ENCODE measurements at regions not wholly inside any gene's neighbourhood (a gene's known extent, or its start where the extent isn't known, plus 50 kb on each side); places are given as distances from the start of the nearest gene placed in this dataset.

DNA sequence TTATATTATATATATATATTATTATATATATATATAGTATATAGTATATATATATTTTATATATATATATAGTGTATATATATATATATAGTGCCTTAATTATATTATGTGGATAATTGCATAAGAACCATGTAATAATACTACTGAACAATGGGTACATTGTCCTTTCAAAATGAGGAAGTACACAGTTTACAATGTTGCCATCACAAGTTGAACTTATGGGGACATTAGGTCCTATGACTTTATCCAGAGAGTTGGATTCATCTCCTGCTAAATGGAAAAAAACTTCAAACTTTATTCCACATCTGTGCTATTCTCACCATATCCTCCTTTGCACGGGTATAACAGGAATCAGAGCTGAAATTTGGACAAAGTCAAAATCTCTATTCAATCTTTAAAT, 105.0 kb upstream of the AGR3 start:
- CTCF ChIA-PET: no interaction called here
- POLR2A ChIA-PET: no interaction called here

DNA sequence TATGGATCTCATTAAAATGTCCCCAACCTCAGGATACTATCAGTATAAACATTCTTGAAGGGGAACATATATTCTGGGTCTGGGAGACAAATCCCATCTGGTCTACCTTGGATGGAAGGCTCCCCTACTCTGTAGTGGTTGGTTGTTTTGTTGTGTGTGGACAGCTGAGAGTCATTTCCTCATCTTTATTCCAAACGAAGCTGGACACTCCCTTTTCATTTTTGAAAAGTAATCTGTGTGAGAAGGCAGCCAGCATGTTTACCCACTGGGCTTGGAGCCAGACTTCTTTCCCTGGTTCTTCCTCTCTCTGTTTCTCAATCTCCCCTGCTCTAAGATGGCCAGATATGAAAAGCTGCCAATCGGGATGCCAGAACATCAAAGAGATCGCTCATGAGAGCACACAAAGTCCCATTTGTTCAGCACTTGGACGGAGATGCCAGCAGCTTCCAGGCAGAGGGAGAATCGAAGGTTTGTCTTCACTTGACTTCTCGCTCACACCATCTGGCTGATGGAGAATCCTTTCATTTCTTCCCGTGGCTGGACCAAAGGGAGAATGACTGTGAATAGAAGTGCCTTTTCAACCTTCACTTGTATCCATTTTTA, 108.1 kb upstream of the AGR3 start:
- no peak overlapping the region for H3K4me3 Mint-ChIP-seq
- Histone ChIP-seq H3K27ac (ENCODE audit: low read depth, low read length) (no peak overlapping the region), H3K4me3 (ENCODE audit: low read length) (no peak overlapping the region), H3K27me3 (ENCODE audit: control insufficient read depth in 2 of 2, insufficient read depth in 2 of 2, low read length in 2 of 2) (no peaks in the 10 kb centered on the region), H3K4me1 (ENCODE audit: control insufficient read depth in 2 of 2, insufficient read depth in 2 of 2, low read length in 2 of 2) (no peaks in the 10 kb centered on the region), H3K9me3 (ENCODE audit: control insufficient read depth in 2 of 3, low read length in 3 of 3) (no peaks in the 10 kb centered on the region), H3K36me3 (ENCODE audit: control insufficient read depth in 2 of 3, insufficient read depth in 3 of 3, low read length in 3 of 3) (no peaks in the 10 kb centered on the region)
- peaks cover 0 to 24% (median 7%) of the 10 kb centered on the region in 5 donors for H3K27me3 Mint-ChIP-seq
- no peak for DNase-seq
- peaks cover 0 to 9% (median 0%) of the 10 kb centered on the region in 7 donors for H3K4me1 Mint-ChIP-seq
- POLR2A ChIA-PET: no interaction called here
- no peak overlapping the region for H3K27ac Mint-ChIP-seq
- peaks cover 0 to 5% (median 0%) of the 10 kb centered on the region in 5 donors for H3K36me3 Mint-ChIP-seq
- intact Hi-C loops (cut with micrococcal nuclease): no loop called here
- peak; percentile 27 for ATAC-seq
- CTCF ChIA-PET: no interaction called here
- H3K9me3 Mint-ChIP-seq: peaks cover 0 to 1% (median 0%) of the 10 kb centered on the region in 11 donors

More for the DNA sequence above, 105.0 kb upstream of the AGR3 start:
- no peak overlapping the region for H3K4me3 ChIP-seq (ENCODE audit: low read length)
- no peak overlapping the region for H3K27ac Mint-ChIP-seq
- peaks cover 10 to 40% (median 15%) of the 10 kb centered on the region in 5 donors for H3K27me3 Mint-ChIP-seq
- ATAC-seq: no peak
- intact Hi-C loops (cut with micrococcal nuclease): no loop called here
- H3K27me3 ChIP-seq (ENCODE audit: control insufficient read depth in 2 of 2, insufficient read depth in 2 of 2, low read length in 2 of 2): peaks cover 0 to 5% of the 10 kb centered on the region in 2 donors
- peaks cover 0 to 13% (median 4%) of the 10 kb centered on the region in 7 donors for H3K4me1 Mint-ChIP-seq
- H3K4me3 Mint-ChIP-seq: no peak overlapping the region
- H3K36me3 ChIP-seq (ENCODE audit: control insufficient read depth in 2 of 3, insufficient read depth in 3 of 3, low read length in 3 of 3): no peaks in the 10 kb centered on the region
- H3K9me3 ChIP-seq (ENCODE audit: control insufficient read depth in 2 of 3, low read length in 3 of 3): no peaks in the 10 kb centered on the region
- DNase-seq: no peak
- no peaks in the 10 kb centered on the region for H3K4me1 ChIP-seq (ENCODE audit: control insufficient read depth in 2 of 2, insufficient read depth in 2 of 2, low read length in 2 of 2)
- no peaks in the 10 kb centered on the region for H3K9me3 Mint-ChIP-seq
- peaks cover 0 to 3% (median 0%) of the 10 kb centered on the region in 5 donors for H3K36me3 Mint-ChIP-seq
- no peak overlapping the region for H3K27ac ChIP-seq (ENCODE audit: low read depth, low read length)

DNA sequence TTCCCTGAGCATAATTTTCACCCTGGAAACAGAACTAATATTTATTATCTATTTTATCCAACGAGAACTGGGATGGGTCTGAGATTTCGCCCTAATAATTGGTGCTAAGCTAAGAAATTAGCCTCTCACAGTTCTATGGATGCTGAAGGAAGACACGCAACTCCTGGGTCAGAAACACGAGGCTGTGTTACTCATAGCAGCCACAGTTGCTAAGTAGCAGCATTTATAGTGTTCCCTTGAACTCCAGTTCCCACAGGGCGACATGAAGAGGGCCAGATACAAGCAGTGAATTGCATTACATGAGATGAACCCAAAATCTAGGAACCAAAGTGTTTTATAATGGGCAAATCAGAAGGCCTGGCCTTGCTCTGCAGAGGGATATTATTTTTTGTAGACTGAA, 109.8 kb upstream of the AGR3 start:
- ATAC-seq: no peak
- Histone ChIP-seq H3K27ac (ENCODE audit: low read depth, low read length) (no peak overlapping the region), H3K36me3 (ENCODE audit: control insufficient read depth in 2 of 3, insufficient read depth in 3 of 3, low read length in 3 of 3) (no peaks in the 10 kb centered on the region), H3K4me1 (ENCODE audit: control insufficient read depth in 2 of 2, insufficient read depth in 2 of 2, low read length in 2 of 2) (no peaks in the 10 kb centered on the region), H3K4me3 (ENCODE audit: low read length) (no peak overlapping the region), H3K9me3 (ENCODE audit: control insufficient read depth in 2 of 3, low read length in 3 of 3) (no peaks in the 10 kb centered on the region), H3K27me3 (ENCODE audit: control insufficient read depth in 2 of 2, insufficient read depth in 2 of 2, low read length in 2 of 2) (no peaks in the 10 kb centered on the region)
- Mint-ChIP-seq H3K36me3 (peaks cover 0 to 14% (median 0%) of the 10 kb centered on the region in 5 donors), H3K4me1 (peaks cover 0 to 9% (median 0%) of the 10 kb centered on the region in 7 donors), H3K27ac (no peak overlapping the region), H3K4me3 (no peak overlapping the region), H3K9me3 (peaks cover 0 to 9% (median 3%) of the 10 kb centered on the region in 11 donors), H3K27me3 (peaks cover 0 to 21% (median 7%) of the 10 kb centered on the region in 5 donors)
- ChIA-PET CTCF (no interaction called here), POLR2A (no interaction called here)
- intact Hi-C loops (cut with micrococcal nuclease): no loop called here
- DNase-seq: no peak

DNA sequence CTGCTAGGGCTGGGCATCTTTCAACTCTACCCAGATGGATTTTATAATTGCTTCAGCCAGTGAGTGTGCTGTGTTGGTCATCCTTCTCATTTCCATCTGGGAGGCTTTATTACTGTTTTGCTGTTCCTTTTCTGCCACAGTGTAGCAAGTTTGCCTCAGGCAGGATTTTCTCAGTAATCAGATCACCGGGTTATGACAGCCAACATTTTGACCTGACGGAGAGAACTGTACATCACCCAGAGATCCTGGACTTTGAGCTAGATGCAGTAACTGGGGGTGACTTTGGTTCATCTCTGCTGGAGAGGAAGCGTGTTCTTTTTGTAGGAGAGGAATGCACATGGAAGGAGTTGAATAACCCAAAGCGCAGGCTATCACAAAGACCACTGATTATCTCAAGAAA, 111.8 kb upstream of the AGR3 start:
- Mint-ChIP-seq H3K27me3 (peaks cover 0 to 12% (median 9%) of the 10 kb centered on the region in 5 donors), H3K4me3 (no peak overlapping the region), H3K9me3 (peaks cover 0 to 20% (median 8%) of the 10 kb centered on the region in 11 donors), H3K27ac (no peak overlapping the region), H3K4me1 (peaks cover 0 to 4% (median 0%) of the 10 kb centered on the region in 7 donors), H3K36me3 (peaks cover 0 to 26% (median 0%) of the 10 kb centered on the region in 5 donors)
- Histone ChIP-seq H3K9me3 (ENCODE audit: control insufficient read depth in 2 of 3, low read length in 3 of 3) (no peaks in the 10 kb centered on the region), H3K4me1 (ENCODE audit: control insufficient read depth in 2 of 2, insufficient read depth in 2 of 2, low read length in 2 of 2) (no peaks in the 10 kb centered on the region), H3K27ac (ENCODE audit: low read depth, low read length) (no peak overlapping the region), H3K4me3 (ENCODE audit: low read length) (no peak overlapping the region), H3K27me3 (ENCODE audit: control insufficient read depth in 2 of 2, insufficient read depth in 2 of 2, low read length in 2 of 2) (no peaks in the 10 kb centered on the region), H3K36me3 (ENCODE audit: control insufficient read depth in 2 of 3, insufficient read depth in 3 of 3, low read length in 3 of 3) (no peaks in the 10 kb centered on the region)
- DNase-seq (no peak), ATAC-seq (no peak)
- ChIA-PET CTCF (no interaction called here), POLR2A (no interaction called here)
- intact Hi-C loops (cut with micrococcal nuclease): no loop called here

DNA sequence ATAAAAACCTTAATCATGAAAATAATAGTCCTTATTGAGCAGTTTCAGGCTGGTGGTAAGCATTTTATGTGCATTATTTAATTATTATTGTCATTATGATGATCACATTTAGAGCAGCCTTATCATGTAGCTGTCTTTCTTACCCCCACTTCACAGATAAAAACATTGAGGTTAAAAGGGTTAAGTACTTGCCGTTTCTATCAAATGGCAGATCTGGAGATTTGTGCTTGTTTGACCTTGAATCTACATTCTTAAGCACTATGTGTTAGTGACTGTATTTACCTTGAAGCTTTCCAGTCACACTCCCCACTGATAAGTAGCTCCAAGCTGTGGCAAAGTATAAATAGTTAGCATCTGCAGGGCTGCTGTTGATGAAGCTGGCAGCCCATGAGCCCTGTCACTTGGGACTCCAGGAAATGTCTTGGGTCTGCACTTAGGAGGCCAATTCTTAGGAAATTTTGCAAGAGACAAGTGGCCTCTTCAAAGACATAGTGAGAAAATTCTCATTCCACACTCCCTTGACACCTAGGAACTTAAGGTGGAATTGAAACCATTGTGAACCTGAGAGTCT, 116.8 kb upstream of the AGR3 start:
- H3K4me1 ChIP-seq (ENCODE audit: control insufficient read depth in 2 of 2, insufficient read depth in 2 of 2, low read length in 2 of 2): no peaks in the 10 kb centered on the region
- no peaks in the 10 kb centered on the region for H3K9me3 ChIP-seq (ENCODE audit: control insufficient read depth in 2 of 3, low read length in 3 of 3)
- Mint-ChIP-seq H3K27me3 (peaks cover 0 to 11% (median 5%) of the 10 kb centered on the region in 5 donors), H3K4me1 (peaks cover 0 to 23% (median 5%) of the 10 kb centered on the region in 7 donors), H3K4me3 (no peak overlapping the region), H3K36me3 (peaks cover 0 to 35% (median 0%) of the 10 kb centered on the region in 5 donors), H3K27ac (no peak overlapping the region), H3K9me3 (peaks cover 0 to 24% (median 8%) of the 10 kb centered on the region in 11 donors)
- H3K36me3 ChIP-seq (ENCODE audit: control insufficient read depth in 2 of 3, insufficient read depth in 3 of 3, low read length in 3 of 3): no peaks in the 10 kb centered on the region
- DNase-seq (no peak), ATAC-seq (no peak)
- intact Hi-C loops (cut with micrococcal nuclease): no loop called here
- ChIA-PET POLR2A (no interaction called here), CTCF (interaction anchor here (0.6 to 1.4 kb wide), 3 partner anchors 9 to 32 kb away, joined by 3 to 5 read pairs (median 3); no protein-coding TSS in a partner anchor)
- H3K4me3 ChIP-seq (ENCODE audit: low read length): no peak overlapping the region
- H3K27ac ChIP-seq (ENCODE audit: low read depth, low read length): no peak overlapping the region
- H3K27me3 ChIP-seq (ENCODE audit: control insufficient read depth in 2 of 2, insufficient read depth in 2 of 2, low read length in 2 of 2): no peaks in the 10 kb centered on the region

DNA sequence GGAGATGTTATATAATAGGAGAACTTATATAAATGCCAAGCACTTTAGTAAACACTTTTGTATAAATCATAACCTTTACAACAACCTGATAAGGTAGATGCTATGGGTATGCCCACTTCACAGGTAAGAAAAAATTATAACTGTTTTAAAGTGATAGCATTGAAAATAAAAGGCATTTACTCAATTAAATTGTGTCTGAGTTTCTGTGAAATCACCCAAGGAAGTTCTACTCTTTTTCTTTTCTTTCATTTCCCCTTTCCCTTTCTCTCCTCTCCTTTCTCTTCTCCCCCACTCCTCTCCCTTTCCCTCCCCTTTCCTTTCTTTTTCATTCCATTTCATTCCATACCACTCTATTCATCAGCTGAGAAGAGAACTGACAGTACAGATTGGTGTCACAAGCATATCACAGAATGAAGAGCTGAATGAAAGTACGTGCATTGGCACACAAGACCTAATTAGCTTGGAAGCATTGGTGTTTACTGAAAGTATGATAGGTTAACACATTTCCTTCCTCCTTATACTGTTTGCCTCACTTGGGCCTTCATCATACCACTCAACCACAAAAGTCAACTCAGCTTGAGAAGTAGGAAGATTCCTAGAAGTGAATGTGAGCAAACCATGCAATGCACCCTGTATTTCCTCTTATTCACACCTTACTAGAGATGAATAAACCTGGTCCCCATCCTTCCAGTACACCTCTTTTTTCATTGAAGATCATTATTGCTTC, 117.9 kb upstream of the AGR3 start:
- Histone ChIP-seq H3K4me1 (ENCODE audit: control insufficient read depth in 2 of 2, insufficient read depth in 2 of 2, low read length in 2 of 2) (no peaks in the 10 kb centered on the region), H3K4me3 (ENCODE audit: low read length) (no peak overlapping the region), H3K27ac (ENCODE audit: low read depth, low read length) (no peak overlapping the region), H3K9me3 (ENCODE audit: control insufficient read depth in 2 of 3, low read length in 3 of 3) (no peaks in the 10 kb centered on the region), H3K36me3 (ENCODE audit: control insufficient read depth in 2 of 3, insufficient read depth in 3 of 3, low read length in 3 of 3) (no peaks in the 10 kb centered on the region), H3K27me3 (ENCODE audit: control insufficient read depth in 2 of 2, insufficient read depth in 2 of 2, low read length in 2 of 2) (no peaks in the 10 kb centered on the region)
- Mint-ChIP-seq H3K36me3 (peaks cover 0 to 40% (median 0%) of the 10 kb centered on the region in 5 donors), H3K9me3 (peaks cover 0 to 24% (median 8%) of the 10 kb centered on the region in 11 donors), H3K27ac (peak overlapping the region in 2 of 9 donors; percentile 23 to 85), H3K4me3 (peak overlapping the region in 1 of 10 donors; percentile 74), H3K27me3 (peaks cover 0 to 11% (median 6%) of the 10 kb centered on the region in 5 donors), H3K4me1 (peaks cover 0 to 23% (median 5%) of the 10 kb centered on the region in 7 donors)
- intact Hi-C loops (cut with micrococcal nuclease): loop anchor here in 1 of 2 donors (1.0 to 10.0 kb wide), 2 partner anchors 135 to 235 kb away; no protein-coding TSS in a partner anchor
- ATAC-seq: peak; percentile 65
- ChIA-PET CTCF (no interaction called here), POLR2A (no interaction called here)
- DNase-seq: peak in 1 of 9 donors; percentile 5
